ENCODE measurements at regions not wholly inside any gene's neighbourhood (a gene's known extent, or its start where the extent isn't known, plus 50 kb on each side); places are given as distances from the start of the nearest gene placed in this dataset.
"Not testable (repeated sequence)": the region's sequence is repeated elsewhere in the genome, so short reads cannot be mapped to it uniquely, and the experiment has no call there.

DNA sequence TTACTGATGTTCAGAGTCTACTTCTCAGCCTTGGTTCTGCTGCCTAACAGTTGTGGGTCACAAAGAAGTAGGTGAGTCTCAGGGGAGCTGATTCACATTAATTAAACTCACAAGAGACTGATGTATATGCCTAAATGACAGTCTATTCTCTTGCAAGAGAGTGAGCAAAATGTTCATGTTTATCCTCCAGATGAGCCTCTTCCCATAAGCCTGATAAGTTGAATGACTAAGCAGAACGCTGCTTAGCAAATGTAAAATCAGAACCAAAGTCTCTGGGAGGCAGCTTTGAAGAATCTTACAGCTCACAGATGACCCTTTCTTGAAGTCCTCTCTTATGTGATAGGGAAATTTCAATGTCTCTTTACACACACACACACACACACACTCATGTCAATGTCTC is 1092.2 kb downstream of the TYW1 start:
- Histone ChIP-seq H3K4me3 (ENCODE audit: low read depth, low read length) (no peak overlapping the region), H3K27me3 (ENCODE audit: control insufficient read depth, insufficient read depth, low read length) (no peaks in the 10 kb centered on the region), H3K27ac (no peak overlapping the region), H3K4me2 (ENCODE audit: low read length) (no peak overlapping the region), H2AFZ (no peak overlapping the region), H3K9me3 (ENCODE audit: control insufficient read depth, low read length) (no peaks in the 10 kb centered on the region), H3K9ac (no peak overlapping the region), H3K4me1 (no peaks in the 10 kb centered on the region), H3K79me2 (no peaks in the 10 kb centered on the region), H3K36me3 (ENCODE audit: control insufficient read depth, insufficient read depth, low read length) (no peaks in the 10 kb centered on the region)
- TF ChIP-seq, protein P1, sequence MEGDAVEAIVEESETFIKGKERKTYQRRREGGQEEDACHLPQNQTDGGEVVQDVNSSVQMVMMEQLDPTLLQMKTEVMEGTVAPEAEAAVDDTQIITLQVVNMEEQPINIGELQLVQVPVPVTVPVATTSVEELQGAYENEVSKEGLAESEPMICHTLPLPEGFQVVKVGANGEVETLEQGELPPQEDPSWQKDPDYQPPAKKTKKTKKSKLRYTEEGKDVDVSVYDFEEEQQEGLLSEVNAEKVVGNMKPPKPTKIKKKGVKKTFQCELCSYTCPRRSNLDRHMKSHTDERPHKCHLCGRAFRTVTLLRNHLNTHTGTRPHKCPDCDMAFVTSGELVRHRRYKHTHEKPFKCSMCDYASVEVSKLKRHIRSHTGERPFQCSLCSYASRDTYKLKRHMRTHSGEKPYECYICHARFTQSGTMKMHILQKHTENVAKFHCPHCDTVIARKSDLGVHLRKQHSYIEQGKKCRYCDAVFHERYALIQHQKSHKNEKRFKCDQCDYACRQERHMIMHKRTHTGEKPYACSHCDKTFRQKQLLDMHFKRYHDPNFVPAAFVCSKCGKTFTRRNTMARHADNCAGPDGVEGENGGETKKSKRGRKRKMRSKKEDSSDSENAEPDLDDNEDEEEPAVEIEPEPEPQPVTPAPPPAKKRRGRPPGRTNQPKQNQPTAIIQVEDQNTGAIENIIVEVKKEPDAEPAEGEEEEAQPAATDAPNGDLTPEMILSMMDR (IDR thresholded peaks at IDR 0.05), result no peak

DNA sequence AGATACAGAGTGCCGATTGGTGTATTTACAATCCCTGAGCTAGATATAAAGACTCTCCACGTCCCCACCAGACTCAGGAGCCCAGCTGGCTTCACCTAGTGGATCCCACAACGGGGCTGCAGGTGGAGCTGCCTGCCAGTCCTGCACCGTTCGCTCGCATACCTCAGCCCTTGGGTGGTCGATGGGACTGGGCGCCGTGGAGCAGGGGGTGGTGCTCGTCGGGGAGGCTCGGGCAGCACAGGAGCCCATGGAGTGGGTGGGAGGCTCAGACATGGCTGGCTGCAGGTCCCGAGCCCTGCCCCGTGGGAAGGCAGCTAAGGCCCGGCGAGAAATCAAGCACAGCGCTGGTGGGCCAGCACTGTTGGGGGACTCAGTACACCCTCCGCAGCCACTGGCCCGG is 1093.6 kb downstream of the TYW1 start:
- not testable (repeated sequence) for H3K4me2 ChIP-seq (ENCODE audit: low read length); H3K4me1 ChIP-seq; H3K27me3 ChIP-seq (ENCODE audit: control insufficient read depth, insufficient read depth, low read length); H3K9me3 ChIP-seq (ENCODE audit: control insufficient read depth, low read length); H3K36me3 ChIP-seq (ENCODE audit: control insufficient read depth, insufficient read depth, low read length); H2AFZ ChIP-seq; H3K79me2 ChIP-seq; H3K27ac ChIP-seq; H3K9ac ChIP-seq; H3K4me3 ChIP-seq (ENCODE audit: low read depth, low read length)

DNA sequence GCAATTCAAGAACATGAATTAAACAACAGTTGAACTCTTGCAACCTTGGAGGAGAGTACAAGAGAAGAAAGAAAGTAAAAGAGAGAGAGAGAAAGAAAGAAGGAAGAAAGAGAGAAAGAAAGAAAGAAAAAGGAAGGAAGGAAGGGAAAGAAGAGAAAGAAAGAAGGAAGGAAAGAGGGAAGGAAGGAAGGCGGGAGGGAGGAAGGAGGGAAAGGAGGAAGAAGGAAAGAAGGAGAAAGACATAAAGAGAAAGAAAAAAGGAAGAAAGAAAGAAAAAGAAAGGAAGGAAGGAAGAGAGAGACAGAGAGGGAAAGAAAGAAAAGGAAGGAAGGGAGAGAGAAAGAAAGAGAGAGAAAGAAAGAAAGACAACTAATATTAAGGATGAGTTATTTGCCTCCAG is 1106.7 kb downstream of the TYW1 start:
- Histone ChIP-seq H3K9ac (no peak overlapping the region), H3K79me2 (no peaks in the 10 kb centered on the region), H3K27ac (no peak overlapping the region), H3K4me2 (ENCODE audit: low read length) (no peak overlapping the region), H3K4me3 (ENCODE audit: low read depth, low read length) (no peak overlapping the region), H3K27me3 (ENCODE audit: control insufficient read depth, insufficient read depth, low read length) (no peaks in the 10 kb centered on the region), H3K9me3 (ENCODE audit: control insufficient read depth, low read length) (no peaks in the 10 kb centered on the region), H2AFZ (no peak overlapping the region), H3K4me1 (no peaks in the 10 kb centered on the region), H3K36me3 (ENCODE audit: control insufficient read depth, insufficient read depth, low read length) (no peaks in the 10 kb centered on the region)
- TF ChIP-seq, protein P1 (IDR thresholded peaks at IDR 0.05), result no peak

DNA sequence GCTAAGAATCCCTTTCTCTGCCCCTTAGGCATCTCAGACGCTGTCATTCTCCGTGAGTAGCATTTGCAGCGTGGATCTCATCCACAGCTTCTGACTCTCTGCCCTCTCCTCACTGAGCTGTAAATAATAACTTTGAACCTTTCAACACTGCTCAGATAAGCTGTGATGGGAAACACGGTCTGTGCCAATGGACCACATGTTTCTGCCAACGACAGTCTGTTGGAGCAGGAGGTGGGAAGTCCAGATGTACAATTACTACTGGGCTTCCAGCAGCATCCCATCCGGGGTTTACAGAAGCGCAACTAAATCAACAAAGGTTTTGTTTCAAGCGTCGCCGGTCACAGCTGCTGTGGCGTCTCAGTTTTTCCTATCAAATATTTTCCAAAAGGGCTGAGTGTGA is 1110.6 kb downstream of the TYW1 start:
- no peaks in the 10 kb centered on the region for H3K27me3 ChIP-seq (ENCODE audit: control insufficient read depth, insufficient read depth, low read length)
- no peaks in the 10 kb centered on the region for H3K9me3 ChIP-seq (ENCODE audit: control insufficient read depth, low read length)
- H3K9ac ChIP-seq, result no peak overlapping the region
- H2AFZ ChIP-seq, result no peak overlapping the region
- no peaks in the 10 kb centered on the region for H3K36me3 ChIP-seq (ENCODE audit: control insufficient read depth, insufficient read depth, low read length)
- TF ChIP-seq, protein P1 (IDR thresholded peaks at IDR 0.05), result no peak
- no peak overlapping the region for H3K4me3 ChIP-seq (ENCODE audit: low read depth, low read length)
- H3K4me1 ChIP-seq, result no peaks in the 10 kb centered on the region
- no peaks in the 10 kb centered on the region for H3K79me2 ChIP-seq
- H3K27ac ChIP-seq, result no peak overlapping the region
- H3K4me2 ChIP-seq (ENCODE audit: low read length), result no peak overlapping the region

DNA sequence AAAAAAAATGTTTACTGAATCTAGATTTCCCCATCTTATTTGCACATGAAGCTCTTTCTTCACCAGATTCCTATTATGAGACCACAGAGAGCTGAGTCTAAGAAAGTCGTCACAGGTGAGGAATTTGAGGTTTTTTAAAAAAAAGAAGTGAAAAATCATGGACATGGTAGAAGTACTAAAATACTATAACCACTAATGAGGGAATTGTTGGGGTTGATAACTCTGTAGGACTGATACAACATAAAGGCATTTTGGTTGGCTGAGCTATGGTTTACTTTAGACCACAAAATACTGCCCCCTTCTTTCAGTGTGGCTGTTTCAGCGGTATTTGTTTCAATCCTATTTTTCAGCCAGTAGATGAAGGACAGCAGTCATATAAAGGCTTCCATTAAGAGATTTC is 1111.3 kb downstream of the TYW1 start:
- Histone ChIP-seq H3K36me3 (ENCODE audit: control insufficient read depth, insufficient read depth, low read length) (no peaks in the 10 kb centered on the region), H3K4me1 (no peaks in the 10 kb centered on the region), H3K9me3 (ENCODE audit: control insufficient read depth, low read length) (no peaks in the 10 kb centered on the region), H3K4me2 (ENCODE audit: low read length) (no peak overlapping the region), H3K79me2 (no peaks in the 10 kb centered on the region), H3K27me3 (ENCODE audit: control insufficient read depth, insufficient read depth, low read length) (no peaks in the 10 kb centered on the region), H3K27ac (no peak overlapping the region), H3K9ac (no peak overlapping the region), H3K4me3 (ENCODE audit: low read depth, low read length) (no peak overlapping the region), H2AFZ (no peak overlapping the region)
- TF ChIP-seq, protein P1 (IDR thresholded peaks at IDR 0.05), result no peak
